ENCODE measurements at regions not wholly inside any gene's neighbourhood (a gene's known extent, or its start where the extent isn't known, plus 50 kb on each side); places are given as distances from the start of the nearest gene placed in this dataset.

DNA sequence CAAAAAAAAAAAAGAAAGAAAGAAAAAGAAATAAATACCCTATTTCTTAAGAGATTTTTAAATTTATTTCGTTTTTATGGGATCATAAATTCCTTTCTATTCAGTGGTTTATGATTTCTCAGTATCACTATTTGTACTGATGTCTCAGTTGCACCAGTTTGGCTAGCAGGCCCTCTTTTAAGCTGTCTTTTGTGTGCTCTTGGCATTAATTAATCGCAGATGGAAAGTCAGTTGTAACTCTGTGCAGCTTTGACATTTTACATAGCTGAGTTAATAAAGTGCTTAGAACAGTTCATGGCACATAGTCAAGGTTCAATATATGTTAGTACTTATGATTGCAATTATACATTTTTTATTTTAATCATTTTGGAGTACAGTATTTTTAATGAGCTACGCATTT lies 123.7 kb upstream of the NUDT6 start:
- H3K27me3 ChIP-seq (ENCODE audit: insufficient read depth, low read depth) = no peaks in the 10 kb centered on the region
- no peak overlapping the region for H3K4me3 ChIP-seq (IDR thresholded peaks at IDR 0.05; ENCODE audit: insufficient read depth, low read depth, low read length)
- H3K79me2 ChIP-seq (ENCODE audit: insufficient read depth, low read depth) = peaks cover 6% of the 10 kb centered on the region
- no peak overlapping the region for H2AFZ ChIP-seq (ENCODE audit: low read depth)
- no peak overlapping the region for H3K27ac ChIP-seq
- peaks cover 16% of the 10 kb centered on the region for H3K4me1 ChIP-seq (ENCODE audit: low read depth, poor library complexity, severe bottlenecking)
- no peaks in the 10 kb centered on the region for H4K20me1 ChIP-seq (ENCODE audit: insufficient read depth)
- no peak overlapping the region for H3K4me2 ChIP-seq
- TF ChIP-seq, protein P1, sequence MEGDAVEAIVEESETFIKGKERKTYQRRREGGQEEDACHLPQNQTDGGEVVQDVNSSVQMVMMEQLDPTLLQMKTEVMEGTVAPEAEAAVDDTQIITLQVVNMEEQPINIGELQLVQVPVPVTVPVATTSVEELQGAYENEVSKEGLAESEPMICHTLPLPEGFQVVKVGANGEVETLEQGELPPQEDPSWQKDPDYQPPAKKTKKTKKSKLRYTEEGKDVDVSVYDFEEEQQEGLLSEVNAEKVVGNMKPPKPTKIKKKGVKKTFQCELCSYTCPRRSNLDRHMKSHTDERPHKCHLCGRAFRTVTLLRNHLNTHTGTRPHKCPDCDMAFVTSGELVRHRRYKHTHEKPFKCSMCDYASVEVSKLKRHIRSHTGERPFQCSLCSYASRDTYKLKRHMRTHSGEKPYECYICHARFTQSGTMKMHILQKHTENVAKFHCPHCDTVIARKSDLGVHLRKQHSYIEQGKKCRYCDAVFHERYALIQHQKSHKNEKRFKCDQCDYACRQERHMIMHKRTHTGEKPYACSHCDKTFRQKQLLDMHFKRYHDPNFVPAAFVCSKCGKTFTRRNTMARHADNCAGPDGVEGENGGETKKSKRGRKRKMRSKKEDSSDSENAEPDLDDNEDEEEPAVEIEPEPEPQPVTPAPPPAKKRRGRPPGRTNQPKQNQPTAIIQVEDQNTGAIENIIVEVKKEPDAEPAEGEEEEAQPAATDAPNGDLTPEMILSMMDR (conservative IDR thresholded peaks at IDR 0.05; ENCODE audit: low read depth, low read length) = no peak
- H3K9ac ChIP-seq = no peak overlapping the region
- H3K36me3 ChIP-seq (ENCODE audit: insufficient read depth) = no peaks in the 10 kb centered on the region

DNA sequence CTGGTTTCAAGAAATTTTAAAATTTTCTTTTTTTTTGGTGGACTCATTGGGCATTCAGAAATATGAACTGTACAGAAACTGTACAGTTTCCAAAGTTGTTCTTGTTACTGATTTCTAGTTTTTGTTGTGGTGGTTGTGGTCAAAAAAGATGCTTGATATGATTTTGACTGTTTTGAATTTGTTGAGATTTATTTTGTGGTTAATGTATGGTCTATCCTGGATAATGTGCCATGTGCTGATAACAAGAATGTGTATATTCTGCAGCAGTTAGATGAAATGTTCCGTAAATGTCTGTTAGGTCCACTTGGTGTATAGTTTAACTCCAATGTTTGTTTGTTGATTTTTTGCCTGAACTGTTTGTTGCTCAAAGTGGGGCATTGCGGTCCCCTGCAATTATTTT lies 127.6 kb upstream of the NUDT6 start:
- peaks cover 16% of the 10 kb centered on the region for H3K4me1 ChIP-seq (ENCODE audit: low read depth, poor library complexity, severe bottlenecking)
- no peak overlapping the region for H3K4me3 ChIP-seq (IDR thresholded peaks at IDR 0.05; ENCODE audit: insufficient read depth, low read depth, low read length)
- H2AFZ ChIP-seq (ENCODE audit: low read depth) = no peak overlapping the region
- peaks cover 6% of the 10 kb centered on the region for H3K79me2 ChIP-seq (ENCODE audit: insufficient read depth, low read depth)
- no peaks in the 10 kb centered on the region for H4K20me1 ChIP-seq (ENCODE audit: insufficient read depth)
- no peaks in the 10 kb centered on the region for H3K27me3 ChIP-seq (ENCODE audit: insufficient read depth, low read depth)
- H3K36me3 ChIP-seq (ENCODE audit: insufficient read depth) = no peaks in the 10 kb centered on the region
- H3K27ac ChIP-seq = no peak overlapping the region
- TF ChIP-seq, protein P1 (conservative IDR thresholded peaks at IDR 0.05; ENCODE audit: low read depth, low read length) = no peak
- no peak overlapping the region for H3K9ac ChIP-seq
- peak overlapping the region; percentile 2; the same call in 1 of the 2 replicates for H3K4me2 ChIP-seq

DNA sequence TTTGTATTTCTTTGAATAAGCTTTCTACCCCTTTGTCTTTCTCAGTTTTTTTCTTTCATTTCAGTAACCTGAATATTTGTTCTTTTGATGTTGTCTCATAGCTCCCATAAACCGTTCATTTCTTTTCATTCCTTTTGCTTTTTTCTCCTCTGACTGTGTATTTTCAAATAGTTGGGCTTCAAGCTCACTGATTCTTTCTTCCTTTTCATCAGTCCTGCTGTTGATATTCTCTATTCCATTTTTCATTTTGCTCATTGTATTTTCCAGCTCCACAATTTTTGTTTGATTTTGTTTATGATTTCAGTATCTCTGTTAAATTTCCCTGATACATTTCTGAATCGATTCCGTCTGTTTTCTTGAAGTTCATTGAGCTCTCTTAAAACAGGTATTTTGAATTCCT lies 129.6 kb upstream of the NUDT6 start:
- peaks cover 16% of the 10 kb centered on the region for H3K4me1 ChIP-seq (ENCODE audit: low read depth, poor library complexity, severe bottlenecking)
- H3K4me2 ChIP-seq = no peak overlapping the region
- peaks cover 6% of the 10 kb centered on the region for H3K79me2 ChIP-seq (ENCODE audit: insufficient read depth, low read depth)
- no peak overlapping the region for H3K9ac ChIP-seq
- no peak overlapping the region for H3K27ac ChIP-seq
- no peak overlapping the region for H2AFZ ChIP-seq (ENCODE audit: low read depth)
- no peaks in the 10 kb centered on the region for H4K20me1 ChIP-seq (ENCODE audit: insufficient read depth)
- H3K36me3 ChIP-seq (ENCODE audit: insufficient read depth) = no peaks in the 10 kb centered on the region
- no peak overlapping the region for H3K4me3 ChIP-seq (IDR thresholded peaks at IDR 0.05; ENCODE audit: insufficient read depth, low read depth, low read length)
- no peaks in the 10 kb centered on the region for H3K27me3 ChIP-seq (ENCODE audit: insufficient read depth, low read depth)
- TF ChIP-seq, protein P1 (conservative IDR thresholded peaks at IDR 0.05; ENCODE audit: low read depth, low read length) = no peak

DNA sequence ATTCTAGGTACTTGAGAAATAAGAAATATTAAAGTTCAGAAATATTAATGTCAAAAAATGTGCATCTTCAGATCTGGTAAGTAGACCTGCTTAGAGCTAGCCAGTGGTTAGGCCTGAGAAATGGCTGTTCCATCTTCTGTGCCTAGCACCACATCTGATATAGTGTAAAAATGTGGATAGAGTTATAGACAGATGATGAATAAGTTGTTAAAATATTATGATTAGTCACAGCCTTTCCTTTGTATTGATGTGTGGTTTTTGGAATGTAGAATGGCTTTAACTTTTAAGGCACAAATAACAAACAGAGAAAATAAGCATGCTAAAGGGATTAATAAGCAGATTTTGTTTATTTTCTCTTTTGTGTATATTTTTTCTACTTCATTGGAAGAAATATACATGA lies 133.5 kb upstream of the NUDT6 start:
- Histone ChIP-seq H3K4me2 (no peak overlapping the region), H4K20me1 (ENCODE audit: insufficient read depth) (no peaks in the 10 kb centered on the region), H3K4me3 (IDR thresholded peaks at IDR 0.05; ENCODE audit: insufficient read depth, low read depth, low read length) (no peak overlapping the region), H3K27me3 (ENCODE audit: insufficient read depth, low read depth) (no peaks in the 10 kb centered on the region), H3K36me3 (ENCODE audit: insufficient read depth) (no peaks in the 10 kb centered on the region), H3K79me2 (ENCODE audit: insufficient read depth, low read depth) (no peaks in the 10 kb centered on the region), H3K27ac (no peak overlapping the region), H3K4me1 (ENCODE audit: low read depth, poor library complexity, severe bottlenecking) (no peaks in the 10 kb centered on the region), H3K9ac (no peak overlapping the region), H2AFZ (ENCODE audit: low read depth) (no peak overlapping the region)
- TF ChIP-seq, protein P1 (conservative IDR thresholded peaks at IDR 0.05; ENCODE audit: low read depth, low read length) = no peak

Data from KMS-11 (cell line).